Suprapubic skin (tissue), 4 donors: ENCODE measurements at regions not wholly inside any gene's neighbourhood (a gene's known extent, or its start where the extent isn't known, plus 50 kb on each side); places are given as distances from the start of the nearest gene placed in this dataset.

ENCODE experiments used
- POLR2A ChIP-seq, 2 donors: fragments of 450-650 bp; IDR thresholded peaks; one replicate each; pipeline ENCODE4 v1.6.1; 2017; ENCODE audit warnings: antibody characterized with exemption in 2 of 2, mild to moderate bottlenecking in 2 of 2, moderate library complexity in 2 of 2
- POLR2AphosphoS5 ChIP-seq, 3 donors: sonication (generic); formaldehyde crosslinking; IDR thresholded peaks; one replicate each; pipeline ENCODE4 v1.6.1; 2017; ENCODE audit warnings: antibody characterized with exemption in 3 of 3
- TF ChIP-seq, protein P1 (sequence below), 2 donors: fragments of 200-600 bp in 1 of 2; fragments of 450-650 bp in 1 of 2; sonication (generic) in 1 of 2; IDR thresholded peaks; one replicate each; pipeline ENCODE4 v1.5.1; 2016 to 2019; ENCODE audit warnings: antibody characterized with exemption in 2 of 2, mild to moderate bottlenecking in 1 of 2, moderate library complexity in 1 of 2

DNA sequence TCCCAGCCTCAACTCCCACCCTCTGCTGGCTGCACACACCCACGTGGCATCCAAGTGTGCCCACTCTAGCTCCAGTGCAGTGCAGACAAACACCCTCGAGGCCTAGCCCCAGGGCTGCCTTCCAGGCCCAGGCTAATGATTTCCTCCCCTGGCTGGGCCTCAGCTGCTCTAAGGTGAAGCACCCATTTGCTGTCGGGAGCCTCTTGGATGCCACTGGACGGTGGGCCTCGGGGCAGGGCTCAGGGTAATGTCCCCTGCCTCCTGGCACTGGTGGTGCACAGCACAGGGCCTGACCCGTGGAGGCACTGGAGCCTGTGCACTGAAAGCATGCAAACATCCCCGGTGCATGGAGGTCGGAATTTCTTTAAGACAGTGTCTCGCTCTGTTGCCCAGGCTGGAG is 635.2 kb downstream of the TBC1D22A start:
- TF ChIP-seq, protein P1, sequence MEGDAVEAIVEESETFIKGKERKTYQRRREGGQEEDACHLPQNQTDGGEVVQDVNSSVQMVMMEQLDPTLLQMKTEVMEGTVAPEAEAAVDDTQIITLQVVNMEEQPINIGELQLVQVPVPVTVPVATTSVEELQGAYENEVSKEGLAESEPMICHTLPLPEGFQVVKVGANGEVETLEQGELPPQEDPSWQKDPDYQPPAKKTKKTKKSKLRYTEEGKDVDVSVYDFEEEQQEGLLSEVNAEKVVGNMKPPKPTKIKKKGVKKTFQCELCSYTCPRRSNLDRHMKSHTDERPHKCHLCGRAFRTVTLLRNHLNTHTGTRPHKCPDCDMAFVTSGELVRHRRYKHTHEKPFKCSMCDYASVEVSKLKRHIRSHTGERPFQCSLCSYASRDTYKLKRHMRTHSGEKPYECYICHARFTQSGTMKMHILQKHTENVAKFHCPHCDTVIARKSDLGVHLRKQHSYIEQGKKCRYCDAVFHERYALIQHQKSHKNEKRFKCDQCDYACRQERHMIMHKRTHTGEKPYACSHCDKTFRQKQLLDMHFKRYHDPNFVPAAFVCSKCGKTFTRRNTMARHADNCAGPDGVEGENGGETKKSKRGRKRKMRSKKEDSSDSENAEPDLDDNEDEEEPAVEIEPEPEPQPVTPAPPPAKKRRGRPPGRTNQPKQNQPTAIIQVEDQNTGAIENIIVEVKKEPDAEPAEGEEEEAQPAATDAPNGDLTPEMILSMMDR (IDR thresholded peaks at IDR 0.05), result no peak
- no peak for TF ChIP-seq POLR2AphosphoS5 (IDR thresholded peaks at IDR 0.05)
- TF ChIP-seq POLR2A (IDR thresholded peaks at IDR 0.05), result no peak
